Hematopoietic multipotent progenitor cell treated with erythropoietin and hydrocortisone succinate and interleukin-3 and kit ligand, for 17 days (in vitro differentiated cells): ENCODE measurements at regions not wholly inside any gene's neighbourhood (a gene's known extent, or its start where the extent isn't known, plus 50 kb on each side); places are given as distances from the start of the nearest gene placed in this dataset.

Experiments used
- DNase-seq: peaks from one replicate; pipeline ENCODE4 v3.0.0-alpha.2; 2015; ENCODE audit warnings: low spot score

GRCh38 chr6:148249679-148250375 is 92.8 kb upstream of the SASH1 start:
- DNase-seq: no peak

DNA sequence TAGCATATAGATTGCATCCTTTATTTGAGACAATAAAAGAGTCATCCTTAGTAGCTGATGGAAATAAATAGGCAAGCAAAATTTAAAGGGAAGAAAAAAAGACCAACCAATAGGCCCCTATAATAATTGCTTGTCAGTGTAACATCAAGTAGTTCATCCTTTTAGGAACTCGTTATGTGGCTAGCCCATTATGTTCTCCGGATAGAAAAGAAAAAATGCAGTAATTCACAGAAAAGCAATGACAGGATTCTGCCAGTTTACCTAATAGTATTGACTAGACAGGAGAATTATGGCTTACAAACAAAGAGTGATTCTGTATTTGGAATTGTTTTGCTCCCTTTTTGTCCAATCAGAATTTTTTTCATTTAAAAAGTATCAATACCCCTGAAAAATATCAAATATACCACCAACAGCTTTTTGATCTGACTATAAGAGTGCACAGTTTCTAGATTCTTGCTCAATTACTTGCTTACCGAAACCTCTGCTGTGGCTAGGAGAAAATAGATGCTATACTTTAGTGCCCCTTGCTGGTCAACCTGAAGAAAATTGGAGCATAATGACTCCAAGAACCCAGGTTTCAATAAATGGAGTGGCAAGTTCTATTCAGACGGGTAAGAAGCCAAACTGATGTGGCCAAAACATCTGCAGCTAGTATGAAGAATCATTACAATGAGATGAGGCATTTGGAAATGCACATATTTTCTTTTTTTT is 91.5 kb upstream of the SASH1 start:
- no peak for DNase-seq

DNA sequence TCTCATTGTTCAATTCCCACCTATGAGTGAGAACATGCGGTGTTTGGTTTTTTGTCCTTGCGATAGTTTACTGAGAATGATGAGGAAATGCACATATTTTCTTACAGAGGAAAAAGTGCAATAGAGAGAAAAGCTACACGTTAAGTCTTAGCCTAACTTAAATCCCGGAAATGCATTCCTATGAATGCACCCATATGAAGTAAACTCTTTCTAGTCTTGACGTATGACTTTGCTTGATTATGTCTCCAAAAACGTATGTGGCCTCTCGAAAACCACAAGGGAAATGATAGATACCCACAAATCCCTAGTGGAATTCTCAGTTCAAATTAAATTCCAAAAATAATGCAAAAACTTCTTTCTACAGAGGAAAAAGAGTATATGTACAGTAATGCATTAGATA is 90.7 kb upstream of the SASH1 start:
- no peak for DNase-seq

GRCh38 chr6:148257810-148258209 is 84.8 kb upstream of the SASH1 start:
- no peak for DNase-seq

DNA sequence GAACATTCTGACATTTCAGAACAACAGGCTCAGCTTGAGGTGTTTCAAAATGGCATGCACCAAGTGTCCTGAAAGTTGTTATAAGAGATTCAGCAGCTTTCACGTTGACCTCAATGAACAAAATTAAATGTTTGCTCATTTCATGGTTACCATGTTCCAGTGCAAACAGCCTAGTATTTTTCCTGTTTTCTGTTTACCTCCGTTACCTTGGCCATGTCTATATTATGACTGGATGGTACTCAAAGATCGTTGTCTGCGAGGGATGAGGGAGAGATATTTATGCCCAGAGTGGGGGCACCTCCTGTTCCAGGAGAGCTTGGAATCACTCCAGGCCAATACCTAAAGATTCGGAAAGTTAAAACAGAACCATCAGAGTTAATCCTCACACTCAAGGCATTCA is 83.8 kb upstream of the SASH1 start:
- no peak for DNase-seq

DNA sequence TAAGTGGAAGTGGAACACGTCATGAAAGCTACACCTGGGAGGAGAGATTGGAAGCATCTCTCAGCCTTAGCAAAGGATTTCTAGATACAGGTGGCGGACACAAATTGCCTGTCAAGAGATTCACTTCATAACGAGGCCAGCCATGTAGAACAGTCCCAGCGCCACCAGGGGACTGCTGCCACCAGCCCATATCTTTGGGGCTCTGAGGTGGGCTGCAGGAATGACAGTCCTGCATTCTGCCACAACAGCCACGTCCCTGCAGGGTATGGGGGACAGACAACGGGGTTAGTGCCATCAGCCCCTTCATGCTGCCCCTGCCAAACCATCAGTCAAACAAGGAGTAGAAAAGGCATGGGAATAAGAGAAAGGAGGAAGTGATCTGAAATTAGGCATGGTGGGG is 81.2 kb upstream of the SASH1 start:
- no peak for DNase-seq

DNA sequence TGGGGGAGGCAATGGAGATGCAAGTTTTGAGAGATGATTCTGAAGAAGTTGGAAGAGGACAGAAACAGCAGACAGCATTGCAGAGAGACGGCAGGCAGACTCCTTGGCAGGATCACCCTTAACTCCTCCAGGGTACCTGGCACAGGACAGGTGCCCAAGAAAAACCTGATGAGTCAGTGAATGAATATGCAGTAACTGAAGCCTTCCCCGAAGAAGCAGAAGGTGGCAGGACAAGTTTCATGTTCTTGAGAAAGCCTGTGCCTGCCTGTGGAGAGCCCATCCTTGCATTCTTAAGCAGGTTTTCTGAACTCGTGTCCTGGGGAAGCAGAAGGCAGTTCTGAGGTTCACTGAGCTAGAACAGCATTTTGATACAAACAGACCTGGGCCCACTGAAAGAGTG is 79.6 kb upstream of the SASH1 start:
- no peak for DNase-seq

- DNase-seq: no peak
These were observed 78.7 kb upstream of the SASH1 start for GRCh38 chr6:148263961-148264360.

- no peak for DNase-seq
These were observed 77.6 kb upstream of the SASH1 start for GRCh38 chr6:148265054-148265453.

GRCh38 chr6:148269386-148269785 is 73.3 kb upstream of the SASH1 start:
- DNase-seq: no peak

DNA sequence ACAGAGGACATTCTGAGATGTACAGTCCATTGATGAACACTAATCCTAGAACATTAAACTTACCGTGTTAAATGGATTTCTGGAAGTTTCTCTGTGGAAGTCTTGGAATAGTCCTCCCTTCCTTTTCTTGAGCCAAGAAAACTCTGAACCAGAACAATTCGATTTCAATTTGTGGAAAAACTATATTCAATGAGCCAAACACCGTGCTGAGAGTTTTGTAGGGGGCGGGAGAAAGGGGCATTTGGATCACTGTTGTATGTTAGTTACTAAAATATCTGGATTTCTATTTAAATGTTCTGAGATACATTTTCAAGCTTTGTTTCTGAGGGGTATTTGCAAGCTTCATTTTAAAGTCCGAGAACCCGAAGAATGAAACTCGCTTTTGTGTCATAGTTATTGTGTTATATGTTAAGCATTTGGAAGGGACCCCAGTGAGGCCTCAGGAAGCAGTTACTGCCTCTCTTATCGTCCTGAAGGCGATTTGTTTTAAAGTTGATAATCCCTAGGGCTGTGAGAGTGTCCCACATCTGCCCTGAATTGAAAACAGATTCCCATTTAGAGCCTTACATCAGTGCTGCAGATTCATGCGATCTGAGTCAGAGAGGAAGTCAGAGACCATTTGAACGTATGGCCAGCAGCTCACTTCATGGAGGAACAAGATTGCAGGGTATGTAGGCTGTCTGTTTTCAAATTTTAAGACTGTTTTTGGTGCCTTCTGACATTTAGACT is 70.8 kb upstream of the SASH1 start:
- no peak for DNase-seq

- no peak for DNase-seq
These were observed 70.0 kb upstream of the SASH1 start for GRCh38 chr6:148272597-148272996.

- no peak for DNase-seq
These were observed 68.5 kb upstream of the SASH1 start for GRCh38 chr6:148273962-148274752.

DNA sequence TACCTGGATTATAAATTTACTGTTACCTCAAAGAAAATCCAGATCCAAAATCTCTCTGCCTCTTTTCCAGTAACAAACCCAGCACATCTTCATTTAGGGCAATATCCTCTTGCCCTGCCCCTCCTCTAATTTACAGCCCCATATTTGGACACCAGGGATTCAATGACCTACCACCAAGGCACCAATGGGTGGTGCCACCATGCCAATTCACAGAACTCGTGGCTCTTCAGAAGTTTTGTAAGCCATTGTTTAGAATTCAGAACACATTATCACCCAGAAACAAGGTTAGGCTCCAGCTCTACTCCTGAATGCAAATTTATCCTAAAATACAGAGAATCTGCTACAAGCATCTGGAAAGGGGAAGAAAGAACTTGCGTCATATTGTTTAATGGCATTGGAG is 67.8 kb upstream of the SASH1 start:
- DNase-seq: no peak

DNA sequence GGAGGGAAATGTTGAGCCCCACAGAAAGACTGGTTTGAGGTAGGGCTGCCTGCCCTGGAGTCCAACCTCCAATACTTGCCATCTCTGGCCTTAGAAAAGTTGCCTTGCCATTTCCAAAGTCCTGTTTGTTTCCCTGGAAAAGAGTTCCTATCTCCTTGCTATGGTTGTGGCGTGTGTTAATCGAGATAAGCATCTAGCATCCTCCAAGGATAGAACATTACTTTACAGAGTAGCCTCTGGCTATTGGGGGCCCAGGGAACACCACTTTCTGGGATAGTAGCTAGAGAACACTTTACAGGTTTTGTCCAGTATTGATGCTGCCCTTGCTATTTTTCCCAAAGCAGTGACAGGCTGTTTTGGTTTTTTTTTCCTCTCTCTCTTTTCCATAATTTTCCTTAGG is 57.4 kb upstream of the SASH1 start:
- no peak for DNase-seq

GRCh38 chr6:148286563-148286962 is 56.1 kb upstream of the SASH1 start:
- DNase-seq: no peak

- DNase-seq: no peak
These were observed 54.9 kb upstream of the SASH1 start for GRCh38 chr6:148287623-148288333.

DNA sequence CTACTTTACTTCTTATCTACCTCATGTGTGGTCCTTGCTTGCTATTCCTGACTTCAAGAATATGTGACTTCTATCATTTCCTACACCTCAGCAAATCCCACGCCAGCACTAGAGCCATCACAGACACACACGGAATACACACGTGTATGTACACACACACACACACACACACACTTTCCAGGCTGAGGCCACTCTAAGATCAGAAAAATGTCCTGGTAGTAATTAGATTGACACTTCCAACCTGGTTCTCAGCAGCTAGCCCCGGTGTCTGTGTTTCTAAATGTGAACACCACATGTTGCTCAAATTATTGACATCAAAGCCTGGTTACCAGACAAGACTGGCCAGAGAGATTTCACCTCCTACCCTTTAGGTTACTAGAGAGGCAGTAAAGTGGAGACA is 54.1 kb upstream of the SASH1 start:
- DNase-seq: no peak

- no peak for DNase-seq
These were observed 53.5 kb upstream of the SASH1 start for GRCh38 chr6:148289153-148289552.

- DNase-seq: no peak
These were observed 50.8 kb upstream of the SASH1 start for GRCh38 chr6:148291876-148292275.
